G401.6 (cell line): ENCODE measurements at regions not wholly inside any gene's neighbourhood (a gene's known extent, or its start where the extent isn't known, plus 50 kb on each side); places are given as distances from the start of the nearest gene placed in this dataset.

Source experiments
- FAIRE-seq: peaks from 2 replicates; lab custom pipeline; 2012; peaks lifted over from hg19 to GRCh38; lab: Jason Lieb, UNC

- no peak for FAIRE-seq
Observed at GRCh38 chr20:10958279-10958678, 284.5 kb upstream of the JAG1 start.

GRCh38 chr20:10960416-10960815 is 286.6 kb upstream of the JAG1 start:
- FAIRE-seq = no peak

GRCh38 chr20:10961651-10962288 is 288.0 kb upstream of the JAG1 start:
- FAIRE-seq = no peak

- FAIRE-seq = no peak
Observed at GRCh38 chr20:10962937-10963336, 289.1 kb upstream of the JAG1 start.

- no peak for FAIRE-seq
Observed at GRCh38 chr20:10963717-10964266, 290.0 kb upstream of the JAG1 start.

GRCh38 chr20:10965936-10966470 is 292.2 kb upstream of the JAG1 start:
- FAIRE-seq = no peak

- no peak for FAIRE-seq
Observed at GRCh38 chr20:10970109-10970508, 296.3 kb upstream of the JAG1 start.

- FAIRE-seq = no peak
Observed at GRCh38 chr20:10971096-10971495, 297.3 kb upstream of the JAG1 start.

GRCh38 chr20:10972219-10972860 is 298.5 kb upstream of the JAG1 start:
- no peak for FAIRE-seq

GRCh38 chr20:10976051-10976450 is 302.3 kb upstream of the JAG1 start:
- no peak for FAIRE-seq

- FAIRE-seq = no peak
Observed at GRCh38 chr20:10978019-10978702, 304.4 kb upstream of the JAG1 start.

- no peak for FAIRE-seq
Observed at GRCh38 chr20:10978713-10979112, 304.9 kb upstream of the JAG1 start.

- no peak for FAIRE-seq
Observed at GRCh38 chr20:10982692-10983091, 308.9 kb upstream of the JAG1 start.

GRCh38 chr20:10984294-10984693 is 310.5 kb upstream of the JAG1 start:
- no peak for FAIRE-seq

- FAIRE-seq = no peak
Observed at GRCh38 chr20:10984913-10985312, 311.1 kb upstream of the JAG1 start.

GRCh38 chr20:10985536-10985935 is 311.7 kb upstream of the JAG1 start:
- no peak for FAIRE-seq

GRCh38 chr20:10986586-10986985 is 312.8 kb upstream of the JAG1 start:
- no peak for FAIRE-seq

- no peak for FAIRE-seq
Observed at GRCh38 chr20:10987651-10988383, 314.0 kb upstream of the JAG1 start.

- FAIRE-seq = no peak
Observed at GRCh38 chr20:10990625-10991382, 317.0 kb upstream of the JAG1 start.

- FAIRE-seq = no peak
Observed at GRCh38 chr20:10992731-10993130, 318.9 kb upstream of the JAG1 start.

GRCh38 chr20:10994991-10995700 is 321.3 kb upstream of the JAG1 start:
- no peak for FAIRE-seq
